ENCODE measurements at regions not wholly inside any gene's neighbourhood (a gene's known extent, or its start where the extent isn't known, plus 50 kb on each side); places are given as distances from the start of the nearest gene placed in this dataset.

- Histone ChIP-seq H3K27me3 (replicated peaks) (peaks cover 5% of the 10 kb centered on the region; the same call in 1 of the 2 replicates), H3K27ac (no peak overlapping the region), H3K4me3 (no peak overlapping the region), H3K36me3 (no peaks in the 10 kb centered on the region), H3K4me1 (replicated peaks) (no peaks in the 10 kb centered on the region), H3K9me3 (replicated peaks) (no peaks in the 10 kb centered on the region; the same call in 1 of the 2 replicates)
- peak in 1 of 2 experiments; percentile 30 for DNase-seq (ENCODE audit: low read depth in 1 of 2, low spot score in 2 of 2)
Observed at GRCh38 chr2:240338274-240338673, 97.2 kb upstream of the GPC1 start.

DNA sequence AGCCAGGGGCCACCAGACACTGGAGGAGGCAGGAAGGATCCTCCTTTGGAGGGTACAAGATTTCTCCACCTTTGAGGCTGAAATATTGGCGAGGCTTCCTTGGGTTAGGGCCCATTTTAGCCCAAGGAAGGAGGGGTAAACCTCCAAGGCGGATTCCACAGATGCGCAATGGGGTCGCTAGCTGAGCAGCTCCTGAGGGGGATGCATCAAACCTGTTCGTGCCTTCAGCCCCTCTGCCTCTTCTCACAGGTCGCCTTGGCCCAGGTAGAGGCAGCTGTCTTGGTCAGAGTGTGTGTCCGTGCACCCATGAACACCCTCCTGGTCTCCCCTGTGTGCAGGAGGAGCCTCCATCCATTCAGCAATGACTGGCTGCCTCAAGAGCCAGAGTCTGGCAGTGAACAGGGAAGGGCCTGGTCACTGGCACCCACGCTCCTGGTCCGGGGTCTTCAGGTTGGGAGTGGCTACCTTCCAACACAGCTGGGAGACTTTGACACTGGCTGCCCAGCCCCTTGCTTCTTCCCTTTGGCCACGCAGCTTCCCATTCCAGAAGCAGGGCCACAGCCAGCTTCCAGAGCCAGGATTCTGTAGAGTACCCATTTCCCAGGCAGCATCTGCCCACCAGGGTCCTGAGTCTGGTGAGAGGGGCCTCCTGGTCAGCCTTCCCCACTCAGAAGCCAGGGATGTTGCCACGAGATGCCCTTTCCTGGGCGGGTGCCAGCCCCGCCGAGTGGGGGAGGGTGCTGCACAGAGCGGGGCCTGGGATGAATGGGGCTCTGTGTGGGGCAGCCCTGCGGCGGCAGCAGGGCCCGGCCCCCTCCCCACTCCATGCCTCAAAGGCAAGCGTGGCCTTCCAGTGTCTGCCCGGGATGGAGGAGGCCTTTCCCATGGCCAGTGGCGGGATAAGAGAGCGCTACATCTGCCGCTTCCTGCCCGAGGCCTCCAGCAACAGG lies 95.8 kb upstream of the GPC1 start:
- no peaks in the 10 kb centered on the region for H3K4me1 ChIP-seq (replicated peaks)
- no peak overlapping the region for H3K27ac ChIP-seq
- no peaks in the 10 kb centered on the region for H3K36me3 ChIP-seq
- peak in 1 of 2 experiments; percentile 29 for DNase-seq (ENCODE audit: low read depth in 1 of 2, low spot score in 2 of 2)
- 0 out of 2 replicates have a peak, but pooled peaks cover 5% of the 10 kb centered on the region for H3K27me3 ChIP-seq (replicated peaks)
- no peak overlapping the region for H3K4me3 ChIP-seq
- H3K9me3 ChIP-seq (replicated peaks) = peaks cover under 1% of the 10 kb centered on the region; the same call in 1 of the 2 replicates

- no peak for DNase-seq (ENCODE audit: low read depth in 1 of 2, low spot score in 2 of 2)
- H3K27ac ChIP-seq = no peak overlapping the region
- 0 out of 2 replicates have a peak, but pooled peaks cover 5% of the 10 kb centered on the region for H3K27me3 ChIP-seq (replicated peaks)
- H3K9me3 ChIP-seq (replicated peaks) = peaks cover 8% of the 10 kb centered on the region
- H3K36me3 ChIP-seq = no peaks in the 10 kb centered on the region
- no peaks in the 10 kb centered on the region for H3K4me1 ChIP-seq (replicated peaks)
- H3K4me3 ChIP-seq = no peak overlapping the region
Observed at GRCh38 chr2:240340361-240340761, 95.1 kb upstream of the GPC1 start.

- Histone ChIP-seq H3K27me3 (replicated peaks) (0 out of 2 replicates have a peak, but pooled peaks cover 5% of the 10 kb centered on the region), H3K27ac (no peak overlapping the region), H3K4me3 (no peak overlapping the region), H3K36me3 (no peaks in the 10 kb centered on the region), H3K4me1 (replicated peaks) (no peaks in the 10 kb centered on the region), H3K9me3 (replicated peaks) (peaks cover 15% of the 10 kb centered on the region)
- DNase-seq (ENCODE audit: low read depth in 1 of 2, low spot score in 2 of 2) = no peak
Observed at GRCh38 chr2:240341064-240341463, 94.4 kb upstream of the GPC1 start.

GRCh38 chr2:240343548-240343947 lies 91.9 kb upstream of the GPC1 start:
- no peaks in the 10 kb centered on the region for H3K27me3 ChIP-seq (replicated peaks)
- no peak for DNase-seq (ENCODE audit: low read depth in 1 of 2, low spot score in 2 of 2)
- no peak overlapping the region for H3K27ac ChIP-seq
- H3K36me3 ChIP-seq = no peaks in the 10 kb centered on the region
- no peaks in the 10 kb centered on the region for H3K4me1 ChIP-seq (replicated peaks)
- H3K4me3 ChIP-seq = no peak overlapping the region
- peaks cover 16% of the 10 kb centered on the region for H3K9me3 ChIP-seq (replicated peaks)

DNA sequence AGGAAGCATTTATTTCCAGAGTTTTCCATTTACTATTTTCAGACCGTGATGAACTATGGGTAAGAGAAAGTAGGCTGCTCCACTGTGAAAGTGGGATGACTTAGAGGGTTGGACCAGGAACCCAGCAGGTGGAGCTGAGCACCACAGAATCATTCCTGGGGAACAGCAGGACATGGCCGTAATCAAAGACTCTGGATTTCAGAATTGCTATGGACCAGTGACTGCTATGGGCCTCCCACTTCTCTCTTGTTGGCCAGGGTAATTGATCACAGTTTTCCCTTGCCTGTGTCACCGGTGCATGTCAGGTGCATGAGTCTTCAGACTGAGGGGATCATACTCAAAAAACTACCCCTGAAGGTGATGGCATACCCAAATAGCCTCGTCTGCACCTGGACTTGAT lies 90.6 kb upstream of the GPC1 start:
- Histone ChIP-seq H3K4me1 (replicated peaks) (no peaks in the 10 kb centered on the region), H3K27ac (no peak overlapping the region), H3K36me3 (no peaks in the 10 kb centered on the region), H3K4me3 (no peak overlapping the region), H3K9me3 (replicated peaks) (peaks cover 16% of the 10 kb centered on the region), H3K27me3 (replicated peaks) (no peaks in the 10 kb centered on the region)
- DNase-seq (ENCODE audit: low read depth in 1 of 2, low spot score in 2 of 2) = no peak

- H3K36me3 ChIP-seq = no peaks in the 10 kb centered on the region
Observed at GRCh38 chr2:240346015-240346752, 89.3 kb upstream of the GPC1 start.

DNA sequence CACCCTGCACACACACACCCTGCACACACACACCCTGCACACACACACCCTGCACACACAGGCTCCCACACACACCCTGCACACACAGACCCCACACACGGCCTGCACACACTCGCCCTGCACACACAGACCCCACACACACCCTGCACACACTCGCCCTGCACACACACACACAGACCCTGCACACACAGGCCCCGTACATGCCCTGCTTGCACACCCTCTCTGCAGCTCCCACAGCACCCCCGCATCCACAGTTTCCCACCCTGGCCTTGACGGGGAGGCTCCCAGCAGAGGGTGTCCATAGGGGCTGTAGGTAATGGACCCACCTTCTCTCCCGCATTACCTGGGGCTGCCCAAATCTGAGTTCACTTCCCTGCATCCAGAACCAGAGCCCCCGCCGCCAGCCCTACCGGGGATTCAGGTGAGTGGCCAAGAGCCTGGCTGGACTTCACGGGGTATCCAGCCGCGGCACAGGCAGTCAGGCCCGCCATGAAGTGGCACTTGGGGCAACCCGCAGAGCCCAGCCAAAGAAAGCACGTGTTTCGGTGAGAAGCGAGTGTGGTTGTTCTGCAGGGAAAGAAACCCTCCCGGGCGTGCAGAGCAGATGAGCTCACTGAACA lies 88.6 kb upstream of the GPC1 start:
- no peaks in the 10 kb centered on the region for H3K27me3 ChIP-seq (replicated peaks)
- no peak overlapping the region for H3K27ac ChIP-seq
- no peak for DNase-seq (ENCODE audit: low read depth in 1 of 2, low spot score in 2 of 2)
- H3K4me1 ChIP-seq (replicated peaks) = no peaks in the 10 kb centered on the region
- H3K36me3 ChIP-seq = no peaks in the 10 kb centered on the region
- no peak overlapping the region for H3K4me3 ChIP-seq
- peaks cover 16% of the 10 kb centered on the region for H3K9me3 ChIP-seq (replicated peaks)

More at GRCh38 chr2:240346015-240346752, 89.3 kb upstream of the GPC1 start:
- H3K4me3 ChIP-seq = no peak overlapping the region
- no peak for DNase-seq (ENCODE audit: low read depth in 1 of 2, low spot score in 2 of 2)
- no peaks in the 10 kb centered on the region for H3K4me1 ChIP-seq (replicated peaks)
- H3K27me3 ChIP-seq (replicated peaks) = no peaks in the 10 kb centered on the region
- no peak overlapping the region for H3K27ac ChIP-seq
- H3K9me3 ChIP-seq (replicated peaks) = peaks cover 16% of the 10 kb centered on the region

- H3K4me3 ChIP-seq = no peak overlapping the region
- no peak for DNase-seq (ENCODE audit: low read depth in 1 of 2, low spot score in 2 of 2)
- no peak overlapping the region for H3K27ac ChIP-seq
- peaks cover 16% of the 10 kb centered on the region for H3K9me3 ChIP-seq (replicated peaks)
- no peaks in the 10 kb centered on the region for H3K36me3 ChIP-seq
- H3K27me3 ChIP-seq (replicated peaks) = no peaks in the 10 kb centered on the region
- no peaks in the 10 kb centered on the region for H3K4me1 ChIP-seq (replicated peaks)
Observed at GRCh38 chr2:240347373-240347940, 88.0 kb upstream of the GPC1 start.

- H3K4me1 ChIP-seq (replicated peaks) = no peaks in the 10 kb centered on the region
- DNase-seq (ENCODE audit: low read depth in 1 of 2, low spot score in 2 of 2) = no peak
- H3K9me3 ChIP-seq (replicated peaks) = peaks cover 16% of the 10 kb centered on the region
- no peaks in the 10 kb centered on the region for H3K36me3 ChIP-seq
- no peaks in the 10 kb centered on the region for H3K27me3 ChIP-seq (replicated peaks)
- no peak overlapping the region for H3K27ac ChIP-seq
- no peak overlapping the region for H3K4me3 ChIP-seq
Observed at GRCh38 chr2:240347949-240348500, 87.4 kb upstream of the GPC1 start.

- no peak for DNase-seq (ENCODE audit: low read depth in 1 of 2, low spot score in 2 of 2)
- H3K4me3 ChIP-seq = no peak overlapping the region
Observed at GRCh38 chr2:240348522-240348921, 86.9 kb upstream of the GPC1 start.

DNA sequence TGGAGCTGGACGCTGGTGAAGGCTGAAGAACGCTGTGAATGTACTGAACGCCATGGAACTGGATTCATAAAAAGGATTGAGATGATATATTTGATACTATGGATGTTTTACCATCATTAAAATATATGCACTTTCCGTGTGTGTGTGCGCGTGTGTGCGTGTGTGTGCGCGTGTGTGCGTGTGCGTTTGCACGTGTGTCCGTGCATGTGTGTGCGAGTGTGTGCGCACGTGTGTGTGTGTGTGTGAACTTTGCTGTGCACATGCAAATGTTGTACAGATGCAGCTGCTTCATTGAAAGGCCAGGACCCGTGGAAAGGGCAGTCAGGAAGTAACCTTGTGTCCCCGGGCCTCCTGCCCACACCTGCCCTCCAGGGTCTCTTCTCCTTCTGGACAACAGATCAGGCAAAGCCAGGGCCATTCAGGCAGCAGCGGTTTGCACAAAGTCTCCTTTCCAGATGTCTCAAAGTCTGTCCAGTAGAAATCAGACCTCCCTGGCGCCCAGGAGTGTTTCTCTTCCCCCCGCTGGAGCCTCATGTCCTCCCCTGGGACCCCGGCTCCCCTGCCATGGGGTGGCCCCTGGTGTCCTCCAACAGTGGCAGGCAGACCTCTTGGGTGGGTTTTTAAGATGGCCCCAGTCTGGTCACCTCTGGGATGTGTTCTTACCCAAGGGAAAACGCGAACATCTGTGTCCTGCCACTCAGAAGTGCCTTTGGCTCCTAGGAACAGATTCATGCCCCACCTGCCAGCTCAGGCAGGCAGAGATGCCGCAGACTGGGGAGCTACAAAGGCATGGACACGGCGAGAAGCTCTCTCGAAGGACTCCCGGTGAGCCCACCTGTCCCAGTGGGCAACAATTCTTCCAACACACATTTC lies 86.1 kb upstream of the GPC1 start:
- Histone ChIP-seq H3K4me3 (no peak overlapping the region), H3K27me3 (replicated peaks) (no peaks in the 10 kb centered on the region), H3K27ac (no peak overlapping the region), H3K9me3 (replicated peaks) (peaks cover 16% of the 10 kb centered on the region), H3K4me1 (replicated peaks) (no peaks in the 10 kb centered on the region), H3K36me3 (no peaks in the 10 kb centered on the region)
- no peak for DNase-seq (ENCODE audit: low read depth in 1 of 2, low spot score in 2 of 2)

More at GRCh38 chr2:240348522-240348921, 86.9 kb upstream of the GPC1 start:
- Histone ChIP-seq H3K27me3 (replicated peaks) (no peaks in the 10 kb centered on the region), H3K9me3 (replicated peaks) (peaks cover 16% of the 10 kb centered on the region), H3K36me3 (no peaks in the 10 kb centered on the region), H3K27ac (no peak overlapping the region), H3K4me1 (replicated peaks) (no peaks in the 10 kb centered on the region)

All from SJSA1 (cell line).